Bronchial epithelial cell (primary cell): ENCODE measurements at regions not wholly inside any gene's neighbourhood (a gene's known extent, or its start where the extent isn't known, plus 50 kb on each side); places are given as distances from the start of the nearest gene placed in this dataset.

ENCODE experiments used
- DNase-seq: peaks from one replicate; pipeline ENCODE4 v3.0.0-alpha.2; 2010; ENCODE audit warnings: low read depth
- FAIRE-seq: peaks from 2 replicates; lab custom pipeline; 2011; peaks lifted over from hg19 to GRCh38; lab: Jason Lieb, UNC
- H3K27me3 ChIP-seq: 2 replicates; pipeline ENCODE4 v1.5.1; 2011; ENCODE audit warnings: low read length; ENCODE audit not compliant: control insufficient read depth, insufficient read depth
- H3K36me3 ChIP-seq: 2 replicates; pipeline ENCODE4 v1.5.1; 2011; ENCODE audit warnings: low read length; ENCODE audit not compliant: control insufficient read depth, insufficient read depth
- H3K4me3 ChIP-seq: 2 replicates; pipeline ENCODE4 v1.5.1; 2011; ENCODE audit warnings: mild to moderate bottlenecking, low read depth, low read length, control low read depth
- CTCF ChIP-seq: IDR thresholded peaks from 2 replicates; pipeline ENCODE4 v1.5.1; 2011; ENCODE audit warnings: mild to moderate bottlenecking, moderate library complexity, low read length, control low read depth, inconsistent platforms; ENCODE audit not compliant: insufficient read depth, severe bottlenecking

- FAIRE-seq (no peak), DNase-seq (no peak)
- Histone ChIP-seq H3K36me3 (no peaks in the 10 kb centered on the region), H3K27me3 (peaks cover 3% of the 10 kb centered on the region), H3K4me3 (no peak overlapping the region)
- TF ChIP-seq CTCF: no peak
Observed at GRCh38 chr3:17908399-17909191, 166.2 kb upstream of the TBC1D5 start.

GRCh38 chr3:17905996-17906395, 163.6 kb upstream of the TBC1D5 start:
- FAIRE-seq: no peak

GRCh38 chr3:17901893-17902292, 159.5 kb upstream of the TBC1D5 start:
- peaks cover 3% of the 10 kb centered on the region for H3K27me3 ChIP-seq
- no peak for TF ChIP-seq CTCF
- no peaks in the 10 kb centered on the region for H3K36me3 ChIP-seq
- FAIRE-seq (no peak), DNase-seq (peak; percentile 13)
- no peak overlapping the region for H3K4me3 ChIP-seq

More at GRCh38 chr3:17905996-17906395, 163.6 kb upstream of the TBC1D5 start:
- no peak for DNase-seq
- no peaks in the 10 kb centered on the region for H3K36me3 ChIP-seq
- TF ChIP-seq CTCF: no peak
- H3K4me3 ChIP-seq: no peak overlapping the region
- peaks cover 3% of the 10 kb centered on the region for H3K27me3 ChIP-seq

GRCh38 chr3:17894434-17895060, 152.1 kb upstream of the TBC1D5 start:
- H3K36me3 ChIP-seq: no peaks in the 10 kb centered on the region
- no peak overlapping the region for H3K4me3 ChIP-seq
- no peaks in the 10 kb centered on the region for H3K27me3 ChIP-seq
- peak; percentile 65 for TF ChIP-seq CTCF
- FAIRE-seq (no peak), DNase-seq (peak; percentile 62)

- DNase-seq: peak; percentile 60
- Histone ChIP-seq H3K36me3 (no peaks in the 10 kb centered on the region), H3K27me3 (no peaks in the 10 kb centered on the region), H3K4me3 (no peak overlapping the region)
- no peak for TF ChIP-seq CTCF
- FAIRE-seq: no peak
Observed at GRCh38 chr3:17891139-17891856, 148.9 kb upstream of the TBC1D5 start.
